GM21381 (cell line): ENCODE measurements at regions not wholly inside any gene's neighbourhood (a gene's known extent, or its start where the extent isn't known, plus 50 kb on each side); places are given as distances from the start of the nearest gene placed in this dataset.
"Not testable (repeated sequence)": the region's sequence is repeated elsewhere in the genome, so short reads cannot be mapped to it uniquely, and the experiment has no call there.

Experiments
- ATAC-seq: cut with Tn5 transposase; IDR thresholded peaks from one replicate; pipeline ENCODE4 v1.9.1; 2021; ENCODE audit warnings: mild to moderate bottlenecking, moderate library complexity; ENCODE audit not compliant: unreplicated experiment

DNA sequence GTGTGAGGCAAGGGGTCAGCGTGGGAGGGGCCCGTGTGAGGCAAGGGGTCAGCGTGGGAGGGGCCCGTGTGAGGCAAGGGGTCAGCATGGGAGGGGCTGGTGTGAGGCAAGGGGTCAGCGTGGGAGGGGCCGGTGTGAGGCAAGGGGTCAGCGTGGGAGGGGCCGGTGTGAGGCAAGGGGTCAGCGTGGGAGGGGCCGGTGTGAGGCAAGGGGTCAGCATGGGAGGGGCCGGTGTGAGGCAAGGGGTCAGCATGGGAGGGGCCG lies 119.2 kb downstream of the SEPTIN14 start:
- ATAC-seq, result not testable (repeated sequence)

DNA sequence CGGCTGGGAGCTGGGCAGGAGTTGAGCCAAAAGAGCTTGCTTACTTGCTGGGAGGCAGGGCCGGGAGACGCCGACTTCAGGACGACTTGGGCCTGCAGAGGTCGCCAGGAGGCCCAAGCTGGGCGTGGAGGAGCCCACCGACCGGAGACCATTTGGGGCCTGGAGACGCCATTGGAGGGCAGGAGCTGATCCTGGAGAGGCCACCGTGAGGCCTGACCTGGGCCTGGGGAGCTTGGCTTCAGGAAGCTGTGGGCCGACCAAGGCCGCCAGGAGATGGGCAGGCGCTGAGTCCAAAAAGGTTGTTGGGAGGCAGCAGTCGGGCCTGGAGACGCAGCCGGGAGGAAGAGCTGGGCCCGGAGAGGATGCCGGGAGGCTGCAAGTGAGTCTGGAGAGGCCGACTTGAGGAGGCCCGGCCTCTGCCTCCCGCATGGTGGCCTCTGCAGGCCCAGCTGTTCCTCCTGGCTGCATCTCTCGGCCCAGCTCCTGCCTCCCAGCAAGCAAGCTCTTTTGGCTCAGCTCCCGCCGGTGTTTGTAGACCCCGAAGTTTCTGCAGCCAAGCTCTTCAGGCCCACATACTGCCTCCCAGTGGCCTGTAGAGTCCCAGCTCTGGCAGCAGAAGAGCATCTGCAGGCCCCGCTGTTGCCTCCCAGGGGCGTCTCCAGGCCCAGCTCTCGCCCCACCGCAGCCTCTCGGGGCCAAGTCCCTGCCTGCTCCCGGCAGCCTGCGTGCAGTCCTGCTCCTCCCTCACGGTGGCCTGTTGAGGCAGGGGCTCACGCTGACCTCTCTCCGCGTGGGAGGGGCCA lies 119.7 kb downstream of the SEPTIN14 start:
- not testable (repeated sequence) for ATAC-seq

DNA sequence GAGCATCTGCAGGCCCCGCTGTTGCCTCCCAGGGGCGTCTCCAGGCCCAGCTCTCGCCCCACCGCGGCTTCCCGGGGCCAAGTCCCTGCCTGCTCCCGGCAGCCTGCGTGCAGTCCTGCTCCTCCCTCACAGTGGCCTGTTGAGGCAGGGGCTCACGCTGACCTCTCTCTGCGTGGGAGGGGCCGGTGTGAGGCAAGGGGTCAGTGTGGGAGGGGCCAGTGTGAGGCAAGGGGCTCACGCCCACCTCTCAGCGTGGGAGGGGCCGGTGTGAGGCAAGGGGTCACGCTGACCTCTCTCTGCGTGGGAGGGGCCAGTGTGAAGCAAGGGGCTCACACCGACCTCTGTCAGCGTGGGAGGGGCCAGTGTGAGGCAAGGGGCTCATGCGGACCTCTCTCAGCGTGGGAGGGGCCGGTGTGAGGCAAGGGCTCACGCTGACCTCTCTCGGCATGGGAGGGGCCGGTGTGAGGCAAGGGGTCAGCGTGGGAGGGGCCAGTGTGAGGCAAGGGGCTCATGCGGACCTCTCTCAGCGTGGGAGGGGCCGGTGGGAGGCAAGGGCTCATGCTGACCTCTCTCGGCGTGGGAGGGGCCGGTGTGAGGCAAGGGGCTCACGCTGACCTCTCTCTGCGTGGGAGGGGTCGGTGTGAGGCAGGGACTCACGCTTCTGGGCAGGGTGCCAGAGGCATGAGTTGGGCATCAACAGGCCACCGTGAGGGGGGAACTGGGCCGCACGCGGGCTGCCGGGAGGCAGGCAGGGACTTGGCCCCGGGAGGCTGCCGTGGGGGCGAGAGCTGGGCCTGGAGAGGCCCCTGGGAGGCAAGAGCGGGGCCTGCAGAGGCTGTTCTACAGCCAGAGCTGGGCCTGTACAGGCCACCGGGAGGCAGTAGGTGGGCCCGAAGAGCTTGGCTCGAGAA lies 120.6 kb downstream of the SEPTIN14 start:
- ATAC-seq, result not testable (repeated sequence)

DNA sequence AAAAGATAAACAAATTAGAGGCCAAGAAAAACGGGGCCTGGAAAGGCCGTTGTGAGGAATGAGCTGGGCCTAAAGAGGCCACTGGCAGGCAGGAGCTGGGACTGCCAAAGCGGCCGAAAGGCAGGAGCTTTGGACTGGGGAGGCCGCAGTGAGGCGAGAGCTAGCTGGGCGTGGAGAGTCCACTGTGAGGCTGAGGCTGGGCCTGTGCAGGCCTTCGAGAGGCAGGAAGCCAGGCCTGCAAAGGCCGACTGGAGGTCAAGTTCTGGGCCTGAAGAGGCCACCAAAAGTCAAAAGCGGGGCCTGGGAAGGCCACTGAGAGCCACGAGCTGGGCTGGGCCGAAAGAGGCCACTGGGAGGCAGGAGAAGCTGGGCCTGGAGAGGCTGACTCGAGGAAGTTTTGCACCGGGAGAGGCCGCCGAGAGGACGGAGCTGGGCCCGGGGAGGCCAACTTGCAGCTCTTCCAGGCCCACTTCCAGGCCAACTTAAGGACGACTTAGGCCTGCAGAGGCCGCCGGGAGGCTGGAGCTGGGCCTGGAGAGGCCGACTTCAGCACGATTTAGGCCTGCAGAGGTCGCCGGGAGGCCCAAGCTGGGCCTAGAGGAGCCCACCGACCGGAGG lies 121.8 kb downstream of the SEPTIN14 start:
- not testable (repeated sequence) for ATAC-seq

DNA sequence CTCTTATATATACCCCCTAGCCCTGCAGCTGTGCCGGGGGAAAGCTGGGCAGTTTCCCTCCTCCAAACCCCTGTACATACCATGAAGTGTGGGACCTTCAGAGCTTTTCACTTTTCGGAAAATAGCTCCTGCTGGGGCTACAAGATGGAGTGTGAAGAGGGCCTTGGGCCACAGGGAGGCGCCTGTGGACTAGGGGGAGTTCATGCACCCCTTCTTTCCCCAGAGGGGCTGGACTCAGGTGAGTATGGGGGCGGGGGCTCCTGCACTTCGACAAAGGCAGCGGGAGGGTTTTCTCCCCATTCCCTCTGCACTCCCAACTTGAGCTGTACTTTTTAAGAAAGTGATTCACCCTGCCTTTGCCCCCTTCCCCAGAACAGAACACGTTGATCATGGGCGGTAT lies 122.5 kb downstream of the SEPTIN14 start:
- ATAC-seq, result not testable (repeated sequence)

DNA sequence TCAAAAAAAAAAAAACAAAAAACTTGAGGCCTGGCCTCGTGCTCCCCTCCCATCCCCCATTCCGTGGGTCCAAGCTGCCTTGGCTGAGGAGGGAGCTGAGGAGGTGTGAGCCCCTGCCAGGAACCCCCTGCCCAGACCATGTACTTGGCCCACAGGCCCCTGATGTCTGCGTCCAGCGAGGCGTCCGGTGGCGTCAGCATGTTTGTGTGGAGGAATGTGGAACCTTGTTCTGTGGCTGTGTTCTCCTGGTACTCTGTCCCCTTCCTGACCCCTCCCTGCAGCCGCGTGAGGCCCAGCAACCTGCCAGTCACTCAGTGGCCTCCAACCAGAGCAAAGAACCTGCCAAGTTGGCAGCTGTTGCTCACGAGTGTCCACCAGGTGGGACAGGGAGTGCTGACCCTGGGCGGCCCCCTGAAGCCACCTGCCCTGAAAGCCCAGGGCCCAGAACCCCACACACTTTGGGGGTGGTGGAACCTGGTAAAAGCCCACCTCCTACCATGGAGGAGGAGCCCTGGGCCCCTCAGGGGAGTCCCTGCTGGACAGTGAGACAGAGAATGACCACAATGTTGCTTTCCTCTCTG lies 125.8 kb downstream of the SEPTIN14 start:
- ATAC-seq, result not testable (repeated sequence)

DNA sequence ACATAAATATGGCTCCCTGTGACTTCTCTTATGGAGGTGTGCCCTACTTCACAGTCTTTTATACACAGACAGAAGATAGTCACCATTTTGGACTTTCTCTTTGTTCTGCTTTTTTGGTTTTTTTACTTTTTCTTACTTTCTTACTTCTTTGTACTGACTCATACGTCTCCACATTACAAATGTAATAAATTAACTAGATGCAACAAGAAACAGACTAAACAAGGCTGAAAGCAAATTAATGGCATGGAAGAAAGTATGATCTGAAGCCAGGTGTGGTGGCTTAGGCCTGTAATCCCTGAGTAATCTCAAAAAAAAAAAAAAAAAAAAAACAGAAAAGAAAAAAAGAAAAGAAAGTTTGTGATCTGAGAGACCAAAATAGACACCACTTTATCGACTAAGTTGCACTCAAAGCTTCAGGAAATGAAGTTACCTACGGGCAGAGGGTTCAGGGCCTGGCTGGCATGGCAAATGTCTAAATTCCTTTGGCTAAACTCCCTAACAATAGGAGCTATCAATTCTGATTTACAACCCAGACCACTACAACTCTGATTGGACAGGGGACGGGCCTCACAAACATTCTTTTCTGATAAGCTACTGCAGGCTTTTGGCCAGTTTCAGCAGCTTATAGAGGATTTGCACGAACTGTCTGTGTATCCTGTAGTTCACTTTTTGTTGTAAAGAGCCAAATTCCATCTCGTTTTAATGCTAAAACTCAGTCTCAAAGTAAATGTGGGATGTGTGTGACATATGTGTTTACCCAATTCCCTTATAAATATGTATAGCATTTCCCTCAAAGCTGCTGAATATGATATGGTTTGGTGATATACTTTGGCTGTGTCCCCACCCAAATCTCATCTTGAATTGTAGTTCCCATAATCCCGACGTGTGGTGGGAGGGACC lies 129.1 kb downstream of the SEPTIN14 start:
- no peak for ATAC-seq

DNA sequence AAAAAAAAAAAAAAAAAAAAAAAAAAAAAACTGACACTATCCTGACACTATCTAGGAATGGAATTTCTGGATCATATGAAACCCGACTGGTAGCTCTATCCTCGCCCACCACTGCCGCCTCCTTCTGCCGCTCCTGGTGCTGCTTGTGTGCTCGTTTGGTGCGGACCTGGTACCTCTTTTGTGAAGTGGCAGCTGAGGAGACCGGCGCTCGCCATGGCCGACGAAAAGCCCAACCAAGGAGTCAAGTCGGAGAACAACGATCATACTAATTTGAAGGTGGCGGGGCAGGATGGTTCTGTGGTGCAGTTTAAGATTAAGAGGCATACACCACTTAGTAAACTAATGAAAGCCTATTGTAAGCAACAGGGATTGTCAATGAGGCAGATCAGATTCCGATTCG lies 130.6 kb downstream of the SEPTIN14 start:
- no peak for ATAC-seq

DNA sequence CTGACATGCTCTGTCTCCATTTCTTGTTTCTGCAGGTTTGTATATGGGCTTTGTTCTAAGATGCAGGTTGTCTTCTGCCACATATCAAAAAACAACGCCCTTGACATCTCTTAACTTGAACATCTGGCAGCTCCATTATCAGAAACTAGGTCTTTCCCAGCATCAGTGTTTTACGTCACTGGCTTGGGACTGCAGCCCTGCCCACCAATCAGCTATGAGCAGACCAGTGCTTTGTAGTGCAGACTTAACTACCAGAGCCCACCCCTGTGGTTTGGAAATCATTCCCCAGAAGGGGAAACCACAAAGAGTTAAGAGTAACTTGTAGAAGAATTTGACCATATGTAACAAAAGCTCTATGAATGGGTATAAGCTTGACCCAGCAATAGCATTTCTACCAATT lies 132.4 kb downstream of the SEPTIN14 start:
- no peak for ATAC-seq

DNA sequence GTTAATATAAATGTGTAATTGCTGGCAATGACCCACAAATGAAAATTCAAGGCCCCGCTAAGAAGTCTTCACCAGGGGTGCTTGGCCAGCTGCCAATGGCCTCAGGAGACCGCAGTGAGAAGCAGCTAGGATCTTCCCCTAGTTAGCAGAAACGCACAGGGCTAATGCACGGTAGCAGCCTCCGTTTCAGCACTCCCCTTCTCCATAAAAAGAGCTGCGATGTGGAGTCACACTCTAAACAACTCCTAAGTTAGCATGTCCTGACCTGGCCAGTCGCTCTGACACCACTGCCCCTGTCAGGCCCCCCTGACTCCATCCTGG lies 139.0 kb downstream of the SEPTIN14 start:
- no peak for ATAC-seq

DNA sequence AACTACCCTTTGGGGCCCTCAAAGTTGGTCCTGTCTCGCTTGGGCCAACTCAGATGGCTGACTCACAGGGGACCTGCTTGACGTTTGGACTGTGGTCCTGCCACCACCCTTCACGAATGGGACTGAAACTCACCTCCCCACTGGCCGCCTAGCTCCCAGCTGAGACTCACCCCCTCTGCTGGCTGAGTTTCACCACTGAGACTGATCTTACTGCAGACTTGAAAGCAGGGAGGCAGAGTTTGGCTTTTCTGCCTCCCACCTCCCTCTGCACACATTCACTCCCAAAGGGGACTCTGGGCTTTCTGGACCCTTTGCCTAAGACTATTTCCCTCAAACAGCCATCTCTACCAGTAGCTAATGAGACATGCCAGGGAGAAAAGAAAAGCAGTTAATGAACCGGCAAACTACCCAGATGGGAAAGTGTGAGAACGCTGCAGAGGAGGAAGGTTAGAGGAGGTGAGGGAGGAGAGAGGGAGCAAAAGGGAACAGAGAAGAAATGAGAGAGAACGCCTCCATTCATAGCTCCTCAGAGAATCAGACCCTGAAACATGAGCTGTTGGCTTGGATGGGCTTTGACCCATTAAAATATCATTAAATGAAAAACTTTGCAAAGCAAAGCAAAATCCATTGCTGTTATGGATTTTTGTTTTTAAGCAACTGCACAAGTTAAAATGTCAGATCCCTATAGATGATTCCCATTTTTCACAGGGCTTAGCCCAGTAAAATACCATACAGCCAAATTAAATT lies 139.5 kb downstream of the SEPTIN14 start:
- ATAC-seq, result peak; percentile 99

DNA sequence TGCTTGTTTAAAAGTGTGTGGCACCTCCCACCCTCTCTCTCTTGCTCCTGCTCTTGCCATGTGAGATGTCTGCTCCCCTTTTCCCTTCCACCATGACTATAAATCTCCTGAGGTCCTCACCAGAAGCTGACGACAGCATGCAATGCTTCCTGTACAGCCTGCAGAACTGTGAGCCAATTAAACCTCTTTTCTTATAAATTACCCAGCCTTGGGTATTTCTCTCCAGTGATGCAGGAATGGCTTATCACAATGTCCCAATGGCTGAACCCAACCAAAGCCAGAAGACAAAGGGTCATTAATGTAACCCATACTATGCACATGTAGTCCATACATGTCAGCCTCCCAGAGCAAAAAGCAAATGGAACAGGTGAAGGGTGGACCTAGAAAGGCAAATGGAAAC lies 141.5 kb downstream of the SEPTIN14 start:
- ATAC-seq, result not testable (repeated sequence)

DNA sequence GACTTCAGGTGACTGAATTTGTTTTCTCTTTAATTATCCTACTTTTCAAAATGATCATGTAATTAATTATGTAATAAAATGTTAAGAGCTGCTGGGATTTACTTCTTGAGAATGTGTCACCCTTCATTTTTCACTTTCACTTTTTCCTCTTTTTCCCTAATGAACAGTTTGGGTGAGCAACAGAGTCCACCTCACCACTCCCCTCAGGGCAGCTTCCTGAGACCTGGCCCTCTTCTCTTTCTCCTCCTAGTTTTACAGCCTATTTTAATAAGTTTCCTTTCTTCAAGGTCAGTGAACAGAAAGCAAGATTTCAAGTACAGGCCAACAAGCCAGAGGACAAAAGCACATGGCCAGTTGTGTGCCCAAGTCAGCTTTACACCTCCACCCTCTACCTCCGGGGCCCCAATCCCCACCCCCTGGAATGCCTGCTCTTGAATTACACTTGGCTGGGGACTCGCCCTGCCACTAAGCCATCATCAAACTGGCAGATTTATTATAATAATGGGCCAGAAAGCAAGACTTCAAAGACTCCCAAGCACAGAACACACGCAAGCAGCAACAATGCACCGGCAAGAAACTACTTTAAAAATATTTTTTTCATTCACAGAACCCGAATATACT lies 143.1 kb upstream of the VOPP1 start:
- not testable (repeated sequence) for ATAC-seq

DNA sequence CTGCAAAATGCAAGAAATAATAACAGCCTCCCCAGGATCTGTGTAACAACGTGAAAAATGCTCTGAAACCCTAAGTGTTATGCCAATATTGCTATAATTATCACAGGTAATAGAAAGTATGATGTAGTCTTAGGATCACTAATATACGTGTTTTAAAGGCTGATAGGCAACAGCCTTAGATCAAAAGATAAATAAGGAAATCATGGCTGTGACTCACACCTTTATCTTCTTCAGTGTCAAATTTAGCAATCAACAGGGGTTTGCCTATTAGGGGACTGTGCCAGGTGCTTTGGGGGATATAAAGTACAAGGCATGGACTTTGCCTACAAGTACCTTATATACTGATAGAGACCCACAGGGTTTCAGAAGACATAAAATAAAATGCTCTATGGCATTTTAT lies 142.1 kb upstream of the VOPP1 start:
- not testable (repeated sequence) for ATAC-seq

DNA sequence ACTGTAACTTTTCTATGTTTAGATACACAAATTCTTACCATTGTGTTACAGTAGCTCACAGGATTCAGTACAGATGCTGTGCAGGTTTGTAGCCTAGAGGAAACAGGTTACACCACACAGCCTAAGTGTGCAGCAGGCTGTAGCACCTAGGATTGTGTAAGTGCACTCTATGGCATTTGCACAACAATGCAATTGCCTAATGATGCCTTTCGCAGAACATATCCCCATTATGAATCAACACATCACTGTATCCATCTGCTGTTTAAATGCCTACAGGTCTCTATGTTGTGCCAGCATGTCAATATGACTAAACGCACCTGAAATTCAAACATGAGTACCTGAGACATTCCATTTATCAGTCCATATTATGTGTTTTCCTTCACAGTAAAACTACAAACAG lies 138.0 kb upstream of the VOPP1 start:
- not testable (repeated sequence) for ATAC-seq

DNA sequence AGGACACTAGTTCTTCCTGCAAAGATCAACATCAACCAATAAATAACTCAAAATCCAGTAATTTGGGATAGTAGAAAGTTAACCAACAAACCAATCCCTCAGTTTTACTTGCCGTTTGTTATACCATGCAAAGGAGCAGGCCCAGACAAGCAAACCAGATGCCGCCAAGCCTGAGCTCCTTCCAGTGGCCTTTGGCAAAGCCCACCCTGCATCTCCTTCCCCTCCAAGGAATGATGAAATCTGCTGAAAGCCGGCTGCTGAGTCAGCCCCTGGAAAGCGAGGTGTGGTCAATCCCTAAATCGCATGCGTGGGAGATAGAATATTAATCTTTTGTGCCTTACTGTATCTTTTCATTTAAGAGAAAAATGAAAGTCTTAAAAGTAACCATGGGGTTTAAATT lies 135.7 kb upstream of the VOPP1 start:
- ATAC-seq, result not testable (repeated sequence)

DNA sequence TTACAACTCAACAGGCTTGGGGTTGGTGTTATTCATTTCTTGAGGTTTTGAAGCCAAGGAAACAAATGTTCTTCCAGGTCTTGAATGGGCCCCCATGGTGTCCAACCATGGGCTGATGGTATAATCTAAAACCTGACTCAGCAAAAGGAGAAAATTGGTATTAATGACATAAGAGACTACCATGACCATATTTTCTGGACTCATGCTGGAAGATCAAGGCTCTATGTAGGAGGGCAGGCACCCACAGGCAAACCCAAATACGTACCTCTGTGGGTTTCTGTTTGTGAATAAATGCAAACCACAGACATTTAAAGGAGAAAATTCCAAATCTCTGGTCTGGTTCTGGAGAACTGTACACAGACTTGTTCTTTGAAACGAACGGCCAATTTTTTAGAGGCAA lies 135.1 kb upstream of the VOPP1 start:
- not testable (repeated sequence) for ATAC-seq

DNA sequence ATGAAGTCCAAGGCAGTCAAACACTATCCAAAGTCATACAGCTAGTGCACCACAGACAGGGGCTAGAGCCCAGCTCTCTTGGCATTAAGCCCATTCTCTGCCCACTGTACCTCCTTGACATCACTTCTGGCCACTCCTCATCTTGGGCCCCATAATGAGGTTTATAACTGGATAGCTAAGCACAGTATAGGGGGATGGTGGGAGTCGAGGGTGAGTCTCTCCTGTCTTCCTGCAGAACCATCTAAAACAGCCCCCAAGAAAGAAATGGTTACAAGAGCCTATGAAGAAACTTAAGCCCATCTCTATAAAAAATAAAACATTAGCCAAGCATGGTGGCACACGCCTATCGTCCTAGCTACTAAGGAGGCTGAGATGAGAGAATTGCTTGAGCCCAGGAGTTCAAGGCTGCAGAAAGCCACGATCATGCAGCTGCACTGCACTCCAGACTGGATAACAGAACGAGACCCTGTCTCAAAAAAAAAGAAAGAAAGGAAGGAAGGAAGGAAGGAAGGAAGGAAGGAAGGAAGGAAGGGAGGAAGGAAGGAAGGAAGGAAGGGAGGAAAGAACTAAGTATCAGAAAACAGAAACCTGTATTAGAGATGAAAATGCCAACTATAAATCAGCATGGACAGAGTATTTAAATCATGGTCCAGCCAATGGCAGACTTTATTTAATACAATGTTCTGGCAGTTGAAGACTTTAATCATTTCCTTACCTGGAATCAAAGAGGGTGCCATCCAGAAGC lies 134.3 kb upstream of the VOPP1 start:
- ATAC-seq, result not testable (repeated sequence)
